GM18868 (cell line): ENCODE measurements at regions not wholly inside any gene's neighbourhood (a gene's known extent, or its start where the extent isn't known, plus 50 kb on each side); places are given as distances from the start of the nearest gene placed in this dataset.

ENCODE experiments used
- ATAC-seq: cut with Tn5 transposase; IDR thresholded peaks from one replicate; pipeline ENCODE4 v1.9.1; 2021; ENCODE audit warnings: mild to moderate bottlenecking, moderate library complexity; ENCODE audit not compliant: unreplicated experiment

DNA sequence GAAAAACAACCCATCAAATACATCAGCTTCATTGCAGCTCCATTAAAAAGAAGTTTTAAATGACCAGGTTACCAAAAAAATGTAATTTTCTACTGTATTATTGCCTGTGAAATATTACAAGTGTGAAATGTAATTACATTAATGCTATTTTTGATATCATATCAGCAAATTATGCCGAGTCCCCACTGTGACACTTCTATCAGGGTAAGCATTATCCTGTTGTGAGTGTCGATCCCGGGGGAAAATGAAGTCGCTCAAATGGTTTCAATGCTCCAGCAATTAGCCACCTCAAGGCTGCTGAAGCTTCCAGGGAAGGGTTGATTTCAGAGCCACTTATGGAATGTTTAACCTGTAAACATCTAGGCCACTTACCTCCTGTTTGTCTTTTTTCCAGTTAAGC lies 70.4 kb downstream of the RCN1 start:
- no peak for ATAC-seq

DNA sequence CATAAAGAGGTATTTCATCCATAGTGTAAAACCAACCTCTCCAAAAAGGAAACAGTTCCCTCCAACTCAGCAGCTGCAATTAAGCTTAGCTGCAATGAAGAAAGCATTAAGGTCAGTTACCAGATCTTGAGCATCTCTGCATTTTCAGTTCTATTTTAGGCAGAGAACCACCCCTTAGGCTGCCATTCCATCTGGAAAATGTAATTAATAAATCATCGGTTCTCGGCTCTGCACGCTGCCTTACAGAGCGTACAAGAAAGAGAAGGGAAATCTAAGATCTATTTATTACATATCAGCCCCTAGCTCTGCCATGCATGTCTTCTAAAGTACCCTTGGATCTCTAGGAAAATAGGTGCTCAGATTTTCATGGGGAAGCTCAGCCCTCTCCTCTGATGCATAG lies 71.5 kb downstream of the RCN1 start:
- ATAC-seq, result no peak

DNA sequence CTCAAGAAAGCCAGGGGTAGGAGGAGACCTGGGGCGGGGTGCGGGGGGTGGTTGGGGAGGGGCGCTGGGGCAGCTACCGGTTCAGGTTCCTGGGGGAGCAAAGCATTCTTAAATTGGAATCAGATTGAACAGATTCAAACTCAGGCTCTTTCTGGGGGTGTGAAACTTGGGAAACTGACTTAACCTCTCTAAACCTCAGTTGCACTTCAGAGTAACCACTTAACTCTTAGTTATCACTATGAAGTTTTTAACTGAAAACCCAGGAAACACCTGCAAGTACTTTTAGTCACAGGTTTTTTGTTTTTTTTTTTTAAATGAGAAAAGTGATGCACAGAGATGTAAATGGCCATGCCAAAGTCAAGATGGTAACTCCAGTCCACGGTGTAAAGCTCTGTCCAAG lies 72.0 kb downstream of the RCN1 start:
- no peak for ATAC-seq

DNA sequence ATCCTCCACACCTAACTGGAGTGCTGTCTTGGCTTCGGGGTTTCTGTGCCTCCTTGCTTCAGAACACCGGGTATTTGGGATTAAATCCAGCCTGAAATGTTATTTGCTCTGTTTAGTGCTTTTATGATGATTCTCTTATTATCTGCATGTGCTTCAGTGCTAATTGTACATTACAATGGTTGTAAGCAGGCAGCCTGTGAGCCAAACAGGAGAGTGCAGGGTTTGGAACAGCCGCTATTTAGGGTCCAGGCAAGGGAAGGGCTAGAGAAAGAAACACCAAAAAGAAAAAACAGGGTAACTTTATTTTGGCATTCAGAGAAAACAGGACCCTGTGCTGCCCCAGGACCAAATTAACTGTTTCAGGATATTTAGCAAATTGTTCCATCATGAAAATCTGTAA lies 72.7 kb downstream of the RCN1 start:
- no peak for ATAC-seq

DNA sequence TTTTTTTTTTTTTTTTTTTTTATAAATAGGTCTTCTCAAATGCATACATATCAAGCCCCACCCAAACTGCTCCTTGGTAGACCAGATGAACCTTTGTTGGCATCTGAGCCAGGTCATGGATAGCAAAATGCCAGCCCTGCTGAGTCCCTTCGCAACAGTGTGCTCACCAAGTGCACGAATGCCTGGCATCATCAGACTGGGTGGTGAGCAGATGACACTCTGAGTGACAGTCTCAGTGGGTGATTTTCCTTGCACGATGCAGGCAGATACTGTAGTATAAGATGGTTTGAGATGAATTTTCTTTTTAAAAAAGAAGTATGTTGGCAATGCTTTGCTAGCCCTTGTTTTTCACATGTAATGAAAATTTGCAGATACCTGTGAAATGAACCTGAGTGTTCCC lies 74.0 kb downstream of the RCN1 start:
- ATAC-seq, result no peak

DNA sequence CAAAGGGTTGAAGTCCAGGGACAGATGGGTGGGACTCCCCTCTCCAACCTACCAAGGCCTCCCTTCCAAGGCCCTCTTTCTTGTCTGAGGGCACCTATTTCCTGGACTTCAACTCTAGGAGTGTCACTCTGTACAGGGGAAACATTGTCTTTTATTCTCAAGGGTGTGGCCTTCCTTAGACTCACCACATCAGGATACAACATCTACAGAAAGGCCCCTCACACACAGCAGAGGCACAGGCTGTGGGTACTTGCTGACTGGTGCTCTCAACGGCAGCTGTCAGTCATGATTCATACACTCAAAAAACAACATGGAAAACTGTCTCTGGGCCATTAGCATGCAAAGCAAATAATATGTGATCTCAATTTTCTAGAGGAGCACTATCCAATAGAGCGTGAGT lies 78.0 kb downstream of the RCN1 start:
- no peak for ATAC-seq

DNA sequence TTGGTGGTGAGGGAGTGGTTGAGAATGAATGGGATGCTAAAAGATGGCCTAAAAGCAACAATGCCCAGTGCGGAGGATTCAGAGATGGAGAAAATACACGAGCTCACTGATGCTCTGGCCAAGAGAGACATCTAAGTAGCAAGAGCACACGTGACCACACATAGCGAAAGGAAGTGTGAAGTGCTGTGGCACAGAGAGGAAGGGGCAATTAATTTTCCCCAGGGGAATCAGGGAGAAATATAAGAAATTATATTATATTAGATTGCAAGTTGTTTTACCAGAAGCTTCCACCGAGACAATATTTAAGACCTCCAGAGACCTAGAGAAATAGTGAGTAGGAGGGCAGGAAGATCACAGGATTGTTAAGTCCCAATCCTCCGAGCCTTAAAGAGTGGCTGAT lies 80.6 kb downstream of the RCN1 start:
- ATAC-seq, result no peak

DNA sequence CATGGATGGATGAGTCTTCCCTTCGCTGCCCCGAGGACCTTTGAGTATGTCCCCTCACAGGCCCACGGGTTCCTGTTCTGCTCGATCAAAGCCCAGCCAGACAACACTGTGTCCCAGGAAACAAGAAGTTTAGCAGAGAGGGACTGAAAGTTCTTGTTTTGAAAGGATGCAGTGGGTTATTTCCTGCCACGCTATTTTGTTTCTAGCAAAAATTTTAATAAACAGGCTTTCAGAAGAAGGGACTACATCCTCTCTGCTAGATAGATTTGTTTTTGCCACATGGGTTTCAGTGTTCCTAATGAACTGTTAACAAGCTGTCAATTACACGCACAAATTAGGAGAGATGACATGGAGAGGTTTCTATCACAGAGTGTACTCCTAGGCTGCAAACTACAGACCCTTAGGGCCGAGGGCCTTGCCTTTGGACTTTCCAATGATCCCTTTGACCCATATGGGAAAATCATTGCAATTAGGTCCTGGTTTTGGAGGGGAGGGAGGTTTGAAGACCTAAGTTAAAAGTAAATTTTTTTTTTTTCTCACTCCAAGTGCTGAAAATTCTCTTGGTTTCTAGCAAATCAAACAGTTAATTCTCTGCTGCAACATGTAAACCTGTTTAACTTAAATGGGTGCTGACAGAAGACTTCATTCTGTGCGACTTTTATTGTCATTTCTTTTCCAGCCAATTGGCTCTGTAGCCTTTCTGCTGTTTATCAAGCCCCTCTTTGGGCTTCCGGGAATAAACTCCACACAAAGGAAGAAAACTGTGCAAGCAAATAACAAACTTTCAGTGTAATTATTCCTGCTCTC lies 81.4 kb downstream of the RCN1 start:
- no peak for ATAC-seq

DNA sequence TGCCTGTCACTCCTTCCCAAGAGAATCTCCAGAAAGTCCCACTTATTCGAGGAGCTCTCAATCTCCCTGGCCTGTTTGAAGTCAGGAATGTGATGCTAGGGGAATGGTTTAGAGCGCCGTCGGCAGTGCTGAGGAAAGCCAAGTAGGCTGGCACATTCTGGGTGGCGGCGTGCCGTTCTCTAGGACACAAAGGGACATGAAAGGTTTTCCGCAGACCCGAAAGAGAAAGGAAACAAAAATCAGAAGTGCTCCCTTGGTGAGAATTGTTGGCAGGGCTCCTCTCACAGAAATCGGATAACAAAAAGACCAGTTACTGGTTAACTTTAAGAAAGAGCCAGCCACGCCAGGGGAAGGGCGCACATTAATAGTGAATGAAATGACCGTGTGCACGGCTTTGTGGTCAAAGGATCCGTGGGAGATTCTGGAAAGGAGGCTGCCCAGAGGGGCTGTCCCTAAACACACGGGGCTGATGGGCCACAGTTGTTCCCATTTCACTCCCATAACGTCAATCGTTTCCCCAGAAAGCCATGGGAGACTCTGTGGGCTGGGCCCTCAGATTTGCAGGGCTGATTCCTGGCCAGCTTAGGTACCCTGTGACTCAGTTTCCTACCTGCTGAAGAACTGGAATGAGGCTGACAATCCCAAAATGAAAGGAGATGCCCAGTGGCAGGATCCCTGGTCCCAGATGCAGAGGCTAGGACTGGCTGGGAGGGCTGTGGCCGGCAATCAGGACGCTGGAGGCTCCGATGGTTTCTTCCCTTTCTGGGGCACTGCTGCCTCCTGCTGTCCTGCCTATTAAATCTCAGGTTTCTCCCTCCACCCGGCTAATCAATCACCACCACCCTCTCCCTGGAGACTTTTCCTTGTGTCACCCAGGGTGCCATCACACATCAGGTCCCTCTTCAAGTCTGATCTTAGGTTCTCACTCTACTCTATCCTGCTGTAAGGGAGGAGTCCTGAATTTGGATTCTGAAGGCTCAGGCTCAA lies 82.3 kb downstream of the RCN1 start:
- peak; percentile 66 for ATAC-seq

DNA sequence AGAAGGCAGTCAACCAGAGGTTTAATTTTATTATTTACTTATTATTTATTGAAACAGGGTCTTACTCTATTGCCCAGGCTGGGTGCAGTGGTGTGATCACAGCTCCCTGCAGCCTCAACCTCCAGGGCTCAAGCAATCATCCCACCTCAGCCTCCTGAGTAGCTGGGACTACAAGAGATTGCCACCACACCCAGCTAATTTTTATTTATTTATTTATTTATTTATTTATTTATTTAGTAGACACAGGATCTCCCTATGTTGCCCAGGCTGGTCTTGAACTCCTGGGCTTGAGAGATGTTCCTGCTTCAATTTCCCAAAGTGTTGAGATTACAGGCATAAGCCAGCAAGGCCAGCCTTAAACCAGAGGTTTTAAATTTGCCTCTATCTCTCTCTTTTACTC lies 83.1 kb downstream of the RCN1 start:
- ATAC-seq, result no peak

DNA sequence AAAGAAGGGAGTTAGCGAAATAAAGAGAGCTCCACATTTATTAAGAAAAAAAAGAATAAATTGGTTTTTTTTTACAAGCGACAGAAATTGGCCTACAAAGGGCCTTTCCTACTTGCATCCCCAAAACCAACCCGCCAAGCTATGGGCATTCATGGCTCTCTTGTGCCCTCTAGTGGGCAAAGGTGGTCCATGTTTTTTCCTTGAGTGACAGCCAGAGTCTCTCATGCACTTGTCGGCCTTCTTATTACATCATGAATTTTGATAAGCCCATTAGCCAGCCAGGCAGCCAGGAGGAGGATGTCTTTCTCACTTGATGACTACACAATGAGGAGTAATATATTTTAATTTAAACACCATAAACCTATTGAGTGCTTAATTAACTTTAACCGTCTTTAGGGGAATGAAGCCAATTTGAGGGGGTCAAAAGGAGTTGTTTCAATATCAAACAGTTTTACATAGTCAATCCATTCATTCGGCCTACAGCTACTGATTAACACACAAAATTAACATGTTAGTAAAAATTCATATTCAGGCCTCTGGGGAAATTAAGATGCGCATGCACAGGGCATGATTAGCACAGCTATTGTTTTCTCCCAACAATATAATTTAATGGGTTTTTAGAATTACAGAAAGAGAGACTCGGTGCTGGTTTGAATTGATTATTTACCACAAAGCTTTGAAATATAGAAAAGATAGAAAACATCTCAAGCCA lies 85.5 kb downstream of the RCN1 start:
- peak; percentile 72 for ATAC-seq

DNA sequence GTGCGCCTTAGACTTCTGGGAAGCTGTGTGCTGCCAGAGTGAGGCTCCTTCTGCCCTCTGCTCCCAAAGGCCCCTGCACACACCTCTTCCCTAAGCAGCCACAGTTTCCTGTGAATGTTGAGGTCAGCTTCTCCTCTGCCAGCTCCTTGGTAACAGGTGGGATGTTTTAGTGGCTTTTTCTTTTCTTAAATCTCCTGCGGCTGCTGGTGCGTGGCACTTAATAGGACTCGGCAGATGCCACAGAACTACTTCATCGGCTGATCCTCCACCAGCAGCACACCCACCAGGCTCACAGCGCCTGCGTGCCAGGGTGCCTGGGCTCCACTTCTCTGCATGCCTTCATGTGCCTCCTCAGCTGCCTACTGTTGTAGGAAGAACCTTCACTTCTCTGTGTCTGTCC lies 87.8 kb downstream of the RCN1 start:
- no peak for ATAC-seq

DNA sequence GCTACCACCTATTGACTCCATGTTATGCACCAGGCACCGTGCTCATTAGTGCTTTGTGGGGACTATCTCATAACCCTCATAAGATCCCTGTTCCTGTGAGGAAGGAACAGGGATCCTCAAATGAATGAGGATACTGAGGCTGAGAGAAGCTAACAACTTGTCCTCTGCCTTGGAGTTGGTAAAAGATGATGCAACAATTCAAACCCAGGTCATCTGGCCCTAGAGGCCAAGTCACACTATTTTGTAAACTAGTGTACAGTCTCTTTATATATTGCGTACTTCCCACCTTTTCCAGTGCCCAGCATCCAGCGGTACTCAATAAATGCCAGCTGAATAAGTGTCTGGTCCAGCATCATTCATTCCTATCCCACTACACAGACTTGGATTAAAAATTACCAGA lies 92.6 kb downstream of the RCN1 start:
- no peak for ATAC-seq

DNA sequence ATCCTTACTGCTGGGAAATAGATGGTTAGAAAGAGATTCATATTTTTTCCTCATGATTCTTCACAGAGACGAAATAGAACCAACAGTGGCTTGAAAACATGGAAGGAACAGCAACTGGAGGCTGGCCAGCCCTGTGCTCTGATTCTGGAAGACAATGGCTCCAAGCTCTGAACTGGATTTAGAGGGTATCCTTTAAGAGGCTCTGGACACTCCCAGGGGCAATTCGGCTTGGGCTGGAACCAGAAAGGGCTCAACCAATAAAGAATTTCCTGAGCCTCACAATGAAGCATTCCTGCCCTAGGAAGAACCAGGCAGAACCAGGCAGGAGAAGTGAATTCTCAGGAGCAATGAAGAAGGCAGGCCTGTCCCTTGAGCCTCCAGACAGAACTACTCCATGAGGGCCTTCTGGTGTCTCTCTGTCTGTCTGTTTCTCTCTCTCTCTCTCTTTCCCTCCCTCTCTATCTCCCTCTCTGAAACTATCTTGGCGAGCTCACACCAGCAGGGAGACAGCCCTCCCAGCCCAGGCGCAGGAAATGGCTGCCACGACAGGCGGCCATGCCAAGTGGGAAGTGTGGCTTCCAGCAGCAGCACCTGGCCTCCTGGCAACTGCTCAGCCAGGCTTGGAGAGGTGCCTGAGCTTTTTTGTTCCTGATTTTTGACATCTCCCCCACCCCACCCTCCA lies 93.3 kb downstream of the RCN1 start:
- peak; percentile 15 for ATAC-seq

DNA sequence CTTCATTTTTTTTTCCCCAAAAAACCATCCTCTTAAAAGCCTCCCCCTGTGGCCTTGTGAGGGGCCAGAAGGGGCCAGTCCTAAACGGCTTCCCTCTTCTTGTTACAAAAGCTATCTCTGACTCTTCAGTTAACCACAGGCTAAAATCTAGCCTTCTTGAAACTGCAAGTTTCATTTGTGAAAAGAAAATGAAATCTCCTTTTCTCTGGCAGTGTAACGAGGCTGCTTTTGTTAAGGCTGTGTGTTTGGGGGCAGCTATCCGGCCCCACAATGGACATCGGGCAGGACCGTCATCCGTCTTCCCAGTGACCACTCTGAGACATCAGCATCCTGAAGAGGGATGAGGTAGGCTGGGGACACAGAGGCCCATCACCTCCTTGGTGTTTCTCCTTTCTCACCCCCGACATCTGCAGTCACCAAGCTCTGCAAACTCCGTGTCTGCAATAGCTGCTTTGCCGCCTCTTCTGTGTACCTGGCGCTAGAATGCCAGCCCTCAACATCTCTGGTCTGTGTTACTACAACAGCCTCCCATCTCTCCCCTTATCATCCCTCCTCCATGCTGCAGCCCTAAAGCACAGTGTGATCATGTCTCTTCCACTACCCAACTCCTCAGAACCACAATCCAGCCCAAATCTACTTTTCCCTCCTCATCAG lies 94.0 kb downstream of the RCN1 start:
- ATAC-seq, result peak; percentile 57

DNA sequence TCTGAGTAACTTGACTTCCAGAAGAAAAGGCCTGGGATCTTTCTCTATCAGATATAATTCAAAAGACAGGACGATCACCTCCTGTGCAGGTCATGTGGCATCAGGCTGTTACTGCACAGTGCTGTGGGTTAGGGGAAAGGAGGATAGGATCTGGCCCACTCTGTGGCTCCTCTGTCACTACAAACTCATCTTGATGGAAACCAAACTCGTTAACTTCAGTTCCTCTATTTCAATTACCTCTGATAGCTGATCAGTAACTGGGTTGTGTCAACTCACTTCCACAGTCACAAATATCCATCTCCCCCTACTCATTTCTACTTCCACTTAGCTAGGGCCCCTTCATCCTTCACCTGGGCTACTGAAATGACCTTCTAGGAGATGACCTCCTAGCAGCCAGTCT lies 95.2 kb downstream of the RCN1 start:
- peak; percentile 34 for ATAC-seq

DNA sequence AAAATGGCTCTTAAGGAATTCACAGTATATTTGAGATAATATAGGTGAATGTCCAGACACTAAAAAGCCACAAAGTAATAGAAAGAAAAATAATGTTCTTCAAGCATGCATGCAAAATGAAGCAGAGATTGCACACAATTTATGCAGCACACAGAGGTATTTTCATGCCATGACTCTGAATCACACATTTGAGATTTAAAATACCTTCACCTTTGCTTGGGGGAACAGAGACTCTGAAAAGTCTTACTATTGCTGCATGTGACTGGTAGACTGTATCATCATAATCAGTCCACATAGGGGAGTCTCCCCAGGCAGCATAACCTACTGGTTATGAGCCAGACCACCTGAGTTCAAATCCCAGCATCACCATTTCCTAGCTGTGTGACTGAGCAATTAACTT lies 96.2 kb downstream of the RCN1 start:
- no peak for ATAC-seq

DNA sequence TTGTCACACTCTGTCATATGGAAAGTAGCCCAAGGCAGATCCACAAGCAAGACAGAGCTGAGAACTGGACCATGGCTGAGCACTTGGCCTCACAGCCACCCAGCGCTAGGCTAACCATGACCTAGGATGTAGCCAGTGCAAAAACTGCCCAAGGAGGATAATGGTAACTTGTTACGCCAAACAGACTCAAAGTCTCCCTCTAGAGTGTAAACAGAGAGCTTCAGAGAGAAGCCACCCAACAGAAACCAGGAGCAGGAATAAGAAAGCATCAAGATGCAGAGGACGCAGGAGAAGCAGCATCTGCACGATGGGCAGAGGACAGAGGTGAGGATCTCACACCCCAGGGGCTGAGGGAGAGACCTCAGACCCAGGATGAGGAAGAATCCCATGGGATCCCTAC lies 97.9 kb downstream of the RCN1 start:
- no peak for ATAC-seq

DNA sequence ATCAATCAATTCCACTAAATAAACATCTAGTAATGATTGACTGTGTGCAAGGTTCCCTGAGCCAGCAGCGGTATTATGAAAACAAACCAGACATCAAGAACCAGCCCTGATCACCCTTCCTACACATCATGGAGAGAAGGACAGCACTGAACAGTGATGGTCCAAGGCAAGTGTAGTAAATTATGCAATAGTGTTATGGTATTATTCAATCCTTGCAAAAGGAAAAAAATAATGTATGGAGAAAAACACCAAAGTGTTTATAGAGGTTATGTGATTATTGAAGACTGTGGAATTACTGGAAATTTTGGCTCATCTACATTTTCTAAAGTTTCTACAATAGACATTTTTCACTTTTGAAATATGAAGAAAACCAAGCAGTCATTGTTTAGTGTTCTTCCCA lies 105.3 kb downstream of the RCN1 start:
- ATAC-seq, result no peak

DNA sequence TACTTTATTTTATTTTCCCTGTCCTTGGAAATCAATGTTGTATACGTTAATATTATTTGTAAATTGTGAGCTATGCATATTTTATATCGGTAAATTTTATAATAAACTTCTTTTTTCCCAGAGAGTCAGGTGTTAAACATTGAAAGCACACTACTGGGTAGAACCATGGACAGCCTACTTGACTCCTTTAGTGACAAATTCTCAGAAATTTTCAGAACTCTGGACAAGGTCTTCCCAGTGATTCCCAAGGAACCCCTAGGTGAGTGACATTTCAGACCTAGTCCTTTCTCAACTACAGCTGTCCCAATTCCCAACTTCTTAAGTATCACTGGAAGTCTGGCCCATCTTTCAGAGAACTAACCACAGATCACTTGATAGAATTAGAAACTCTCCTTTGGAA lies 107.2 kb downstream of the RCN1 start:
- no peak for ATAC-seq
